ENCODE measurements at regions not wholly inside any gene's neighbourhood (a gene's known extent, or its start where the extent isn't known, plus 50 kb on each side); places are given as distances from the start of the nearest gene placed in this dataset.

GRCh38 chr11:105393326-105393725 lies 216.5 kb upstream of the GRIA4 start:
- no peak for TF ChIP-seq SIN3A (IDR thresholded peaks at IDR 0.05; ENCODE audit: borderline replicate concordance, insufficient read depth, low read depth, low read length)
- no peak for TF ChIP-seq POLR2AphosphoS5 (IDR thresholded peaks at IDR 0.05; ENCODE audit: low read depth, low read length)
- no peak for TF ChIP-seq CTCF (IDR thresholded peaks at IDR 0.05)
- BruUV-seq (replicated peaks): no TSS peak
- in situ Hi-C loops (cut with HindIII; ENCODE audit: low pct_unique_long_range_greater_than_20kb, low sequenced_read_pairs): no loop called here
- Histone ChIP-seq H3K9me3 (ENCODE audit: control insufficient read depth, insufficient read depth, low read depth, low read length) (no peaks in the 10 kb centered on the region), H3K4me3 (ENCODE audit: low read depth in 2 of 2, low read length in 2 of 2) (no peak overlapping the region), H3K4me1 (ENCODE audit: control insufficient read depth, insufficient read depth, low read length) (no peaks in the 10 kb centered on the region), H3K36me3 (ENCODE audit: control insufficient read depth, insufficient read depth, low read length) (no peaks in the 10 kb centered on the region), H3K27me3 (ENCODE audit: control insufficient read depth, insufficient read depth, low read length) (no peaks in the 10 kb centered on the region), H3K27ac (ENCODE audit: low read length) (no peak overlapping the region)
- ChIA-PET POLR2A (no interaction called here), CTCF (no interaction called here)
- no peak for ATAC-seq
- no peak for DNase-seq (ENCODE audit: low read depth, low spot score)
- intact Hi-C loops (cut with micrococcal nuclease; ENCODE audit: unreplicated experiment): no loop called here

GRCh38 chr11:105392556-105392955 lies 217.3 kb upstream of the GRIA4 start:
- no peak overlapping the region for H3K4me3 ChIP-seq (ENCODE audit: low read depth in 2 of 2, low read length in 2 of 2)

More at GRCh38 chr11:105392556-105392955, 217.3 kb upstream of the GRIA4 start:
- TF ChIP-seq POLR2AphosphoS5 (IDR thresholded peaks at IDR 0.05; ENCODE audit: low read depth, low read length): no peak
- no peak for TF ChIP-seq SIN3A (IDR thresholded peaks at IDR 0.05; ENCODE audit: borderline replicate concordance, insufficient read depth, low read depth, low read length)
- TF ChIP-seq, protein P1, sequence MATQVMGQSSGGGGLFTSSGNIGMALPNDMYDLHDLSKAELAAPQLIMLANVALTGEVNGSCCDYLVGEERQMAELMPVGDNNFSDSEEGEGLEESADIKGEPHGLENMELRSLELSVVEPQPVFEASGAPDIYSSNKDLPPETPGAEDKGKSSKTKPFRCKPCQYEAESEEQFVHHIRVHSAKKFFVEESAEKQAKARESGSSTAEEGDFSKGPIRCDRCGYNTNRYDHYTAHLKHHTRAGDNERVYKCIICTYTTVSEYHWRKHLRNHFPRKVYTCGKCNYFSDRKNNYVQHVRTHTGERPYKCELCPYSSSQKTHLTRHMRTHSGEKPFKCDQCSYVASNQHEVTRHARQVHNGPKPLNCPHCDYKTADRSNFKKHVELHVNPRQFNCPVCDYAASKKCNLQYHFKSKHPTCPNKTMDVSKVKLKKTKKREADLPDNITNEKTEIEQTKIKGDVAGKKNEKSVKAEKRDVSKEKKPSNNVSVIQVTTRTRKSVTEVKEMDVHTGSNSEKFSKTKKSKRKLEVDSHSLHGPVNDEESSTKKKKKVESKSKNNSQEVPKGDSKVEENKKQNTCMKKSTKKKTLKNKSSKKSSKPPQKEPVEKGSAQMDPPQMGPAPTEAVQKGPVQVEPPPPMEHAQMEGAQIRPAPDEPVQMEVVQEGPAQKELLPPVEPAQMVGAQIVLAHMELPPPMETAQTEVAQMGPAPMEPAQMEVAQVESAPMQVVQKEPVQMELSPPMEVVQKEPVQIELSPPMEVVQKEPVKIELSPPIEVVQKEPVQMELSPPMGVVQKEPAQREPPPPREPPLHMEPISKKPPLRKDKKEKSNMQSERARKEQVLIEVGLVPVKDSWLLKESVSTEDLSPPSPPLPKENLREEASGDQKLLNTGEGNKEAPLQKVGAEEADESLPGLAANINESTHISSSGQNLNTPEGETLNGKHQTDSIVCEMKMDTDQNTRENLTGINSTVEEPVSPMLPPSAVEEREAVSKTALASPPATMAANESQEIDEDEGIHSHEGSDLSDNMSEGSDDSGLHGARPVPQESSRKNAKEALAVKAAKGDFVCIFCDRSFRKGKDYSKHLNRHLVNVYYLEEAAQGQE (IDR thresholded peaks at IDR 0.05; ENCODE audit: insufficient read depth in 1 of 2, low read depth in 2 of 2, low read length in 1 of 2): no peak
- TF ChIP-seq TCF7L2 (IDR thresholded peaks at IDR 0.05; ENCODE audit: low read depth, low read length): no peak
- no peak for TF ChIP-seq CTCF (IDR thresholded peaks at IDR 0.05)
- Histone ChIP-seq H3K36me3 (ENCODE audit: control insufficient read depth, insufficient read depth, low read length) (no peaks in the 10 kb centered on the region), H3K4me1 (ENCODE audit: control insufficient read depth, insufficient read depth, low read length) (no peaks in the 10 kb centered on the region), H3K27ac (ENCODE audit: low read length) (no peak overlapping the region), H3K27me3 (ENCODE audit: control insufficient read depth, insufficient read depth, low read length) (no peaks in the 10 kb centered on the region), H3K9me3 (ENCODE audit: control insufficient read depth, insufficient read depth, low read depth, low read length) (no peaks in the 10 kb centered on the region)
- intact Hi-C loops (cut with micrococcal nuclease; ENCODE audit: unreplicated experiment) (no loop called here), in situ Hi-C loops (cut with HindIII; ENCODE audit: low pct_unique_long_range_greater_than_20kb, low sequenced_read_pairs) (no loop called here)
- POLR2A ChIA-PET: no interaction called here
- BruUV-seq (replicated peaks): no TSS peak
- CTCF ChIA-PET: no interaction called here
- no peak for ATAC-seq
- no peak for DNase-seq (ENCODE audit: low read depth, low spot score)
